ENCODE measurements at regions not wholly inside any gene's neighbourhood (a gene's known extent, or its start where the extent isn't known, plus 50 kb on each side); places are given as distances from the start of the nearest gene placed in this dataset.

GRCh38 chr12:86787419-86787818 lies 531.2 kb upstream of the MGAT4C start:
- no peak for TF ChIP-seq CTCF (IDR thresholded peaks at IDR 0.05; ENCODE audit: insufficient read depth, low read length, poor library complexity, severe bottlenecking)
- H3K27me3 ChIP-seq (replicated peaks; ENCODE audit: control insufficient read depth, insufficient read depth, low read length): no peaks in the 10 kb centered on the region
- no peak for DNase-seq (ENCODE audit: extremely low read depth, insufficient read length)
- no peak overlapping the region for H3K4me3 ChIP-seq (replicated peaks; ENCODE audit: low read depth, low read length)
- H3K36me3 ChIP-seq (ENCODE audit: control insufficient read depth, insufficient read depth, low read length): no peaks in the 10 kb centered on the region

GRCh38 chr12:86777325-86777724 lies 521.1 kb upstream of the MGAT4C start:
- Histone ChIP-seq H3K36me3 (ENCODE audit: control insufficient read depth, insufficient read depth, low read length) (no peaks in the 10 kb centered on the region), H3K4me3 (replicated peaks; ENCODE audit: low read depth, low read length) (no peak overlapping the region), H3K27me3 (replicated peaks; ENCODE audit: control insufficient read depth, insufficient read depth, low read length) (no peaks in the 10 kb centered on the region)
- DNase-seq (ENCODE audit: extremely low read depth, insufficient read length): no peak
- no peak for TF ChIP-seq CTCF (IDR thresholded peaks at IDR 0.05; ENCODE audit: insufficient read depth, low read length, poor library complexity, severe bottlenecking)

DNA sequence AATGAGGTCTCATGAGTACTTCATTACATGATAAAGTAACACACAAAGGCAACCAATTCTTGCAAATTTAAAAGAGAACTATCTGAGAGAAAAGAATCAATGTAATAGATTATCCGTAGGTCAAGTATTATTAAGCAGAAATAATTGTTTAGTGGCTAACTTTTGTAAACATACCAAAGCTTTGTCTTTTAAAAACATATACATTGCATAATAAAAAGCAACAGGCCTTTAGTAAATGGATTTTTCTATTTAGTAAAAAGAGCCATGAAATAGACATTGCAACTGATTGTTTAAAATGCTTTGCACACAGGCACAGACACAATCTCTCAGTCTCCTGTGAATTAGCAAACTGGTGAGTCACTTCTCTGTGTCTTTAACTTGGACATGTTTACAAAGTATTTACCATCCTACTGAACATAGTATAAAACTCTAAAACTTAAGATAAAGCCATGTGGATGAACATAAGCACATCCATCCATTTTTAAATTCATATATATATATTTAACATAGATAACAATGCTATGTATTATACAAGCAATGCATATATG lies 518.7 kb upstream of the MGAT4C start:
- TF ChIP-seq CTCF (IDR thresholded peaks at IDR 0.05; ENCODE audit: insufficient read depth, low read length, poor library complexity, severe bottlenecking): no peak
- no peak for DNase-seq (ENCODE audit: extremely low read depth, insufficient read length)
- H3K36me3 ChIP-seq (ENCODE audit: control insufficient read depth, insufficient read depth, low read length): no peaks in the 10 kb centered on the region
- H3K27me3 ChIP-seq (replicated peaks; ENCODE audit: control insufficient read depth, insufficient read depth, low read length): no peaks in the 10 kb centered on the region
- no peak overlapping the region for H3K4me3 ChIP-seq (replicated peaks; ENCODE audit: low read depth, low read length)

DNA sequence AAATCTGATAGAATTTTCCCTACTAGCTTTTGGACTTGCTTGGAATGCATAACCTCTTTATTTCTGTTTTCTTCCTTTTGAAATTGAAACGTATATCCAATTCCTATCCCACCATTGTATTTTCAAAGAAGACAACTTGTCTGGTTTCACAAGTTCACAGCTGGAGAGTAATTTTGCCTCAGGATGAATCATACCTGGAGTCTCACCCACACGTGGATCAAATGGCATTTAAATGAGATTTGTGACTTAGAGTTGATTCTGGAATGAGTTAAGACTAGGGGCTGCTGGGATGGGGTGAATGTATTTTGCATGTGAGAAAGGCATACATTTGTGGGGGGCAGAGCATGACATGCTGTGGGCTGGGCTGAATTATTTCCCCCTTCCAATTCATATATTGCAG lies 516.5 kb upstream of the MGAT4C start:
- no peak for DNase-seq (ENCODE audit: extremely low read depth, insufficient read length)
- Histone ChIP-seq H3K36me3 (ENCODE audit: control insufficient read depth, insufficient read depth, low read length) (no peaks in the 10 kb centered on the region), H3K4me3 (replicated peaks; ENCODE audit: low read depth, low read length) (no peak overlapping the region), H3K27me3 (replicated peaks; ENCODE audit: control insufficient read depth, insufficient read depth, low read length) (no peaks in the 10 kb centered on the region)
- no peak for TF ChIP-seq CTCF (IDR thresholded peaks at IDR 0.05; ENCODE audit: insufficient read depth, low read length, poor library complexity, severe bottlenecking)

- Histone ChIP-seq H3K27me3 (replicated peaks; ENCODE audit: control insufficient read depth, insufficient read depth, low read length) (no peaks in the 10 kb centered on the region), H3K36me3 (ENCODE audit: control insufficient read depth, insufficient read depth, low read length) (no peaks in the 10 kb centered on the region), H3K4me3 (replicated peaks; ENCODE audit: low read depth, low read length) (no peak overlapping the region)
- no peak for DNase-seq (ENCODE audit: extremely low read depth, insufficient read length)
- TF ChIP-seq CTCF (IDR thresholded peaks at IDR 0.05; ENCODE audit: insufficient read depth, low read length, poor library complexity, severe bottlenecking): no peak
These were observed 514.7 kb upstream of the MGAT4C start for GRCh38 chr12:86770871-86771270.

DNA sequence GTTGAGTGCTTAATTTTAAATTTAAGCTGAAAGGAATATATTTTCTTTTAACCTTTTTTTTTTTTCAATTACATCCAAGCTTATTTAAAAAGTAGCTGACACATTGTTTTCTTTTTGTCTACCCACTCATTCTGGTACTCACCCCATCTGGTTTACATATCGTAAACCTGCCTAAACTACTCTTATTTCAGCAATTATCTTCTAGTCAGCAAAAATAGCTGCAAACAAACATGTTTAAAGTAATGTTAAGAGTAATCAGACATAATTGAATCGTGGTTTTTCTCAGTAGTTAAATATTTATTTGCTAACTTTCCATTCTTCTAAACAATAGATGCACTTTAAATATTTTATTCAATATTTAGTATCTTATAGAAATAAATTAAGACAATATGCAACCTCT lies 492.7 kb upstream of the MGAT4C start:
- H3K4me3 ChIP-seq (replicated peaks; ENCODE audit: low read depth, low read length): no peak overlapping the region
- DNase-seq (ENCODE audit: extremely low read depth, insufficient read length): no peak
- H3K36me3 ChIP-seq (ENCODE audit: control insufficient read depth, insufficient read depth, low read length): no peaks in the 10 kb centered on the region
- H3K27me3 ChIP-seq (replicated peaks; ENCODE audit: control insufficient read depth, insufficient read depth, low read length): no peaks in the 10 kb centered on the region
- TF ChIP-seq CTCF (IDR thresholded peaks at IDR 0.05; ENCODE audit: insufficient read depth, low read length, poor library complexity, severe bottlenecking): no peak
